B cell (primary cell): ENCODE measurements at regions not wholly inside any gene's neighbourhood (a gene's known extent, or its start where the extent isn't known, plus 50 kb on each side); places are given as distances from the start of the nearest gene placed in this dataset.

ENCODE experiments used
- ATAC-seq: fragments of 200-7000 bp; cut with Tn5 transposase; one replicate; pipeline ENCODE4 v1.10.0; 2021; ENCODE audit warnings: low read depth, mild to moderate bottlenecking, moderate number of reproducible peaks, moderate library complexity
- CTCF ChIA-PET: fragments of 350-600 bp; sonication (Branson Sonifier 250); formaldehyde crosslinking; loops from one replicate; lab custom pipeline; 2021; ENCODE audit warnings: antibody characterized with exemption, inconsistent platforms; lab: Charles Lee
- POLR2A ChIA-PET: fragments of 350-600 bp; sonication (Branson Sonifier 250); formaldehyde crosslinking; loops from one replicate; lab custom pipeline; 2021; ENCODE audit warnings: antibody characterized with exemption; lab: Charles Lee
- DNase-seq: peaks from one replicate; pipeline ENCODE4 v3.0.0; 2013
- H2AFZ ChIP-seq: 2 replicates; pipeline ENCODE4 v1.6.1; 2012; ENCODE audit warnings: mild to moderate bottlenecking, low read depth, low read length; ENCODE audit not compliant: insufficient read depth, poor library complexity, severe bottlenecking
- H3K27ac ChIP-seq, 2 donors: 1 replicate in 1 of 2; 2 replicates in 1 of 2; pipeline ENCODE4 v1.5.1; 2012 to 2013; ENCODE audit warnings: low read length in 2 of 2, mild to moderate bottlenecking in 2 of 2, moderate library complexity in 1 of 2
- H3K27me3 ChIP-seq, 4 experiments: fragments of 200-600 bp in 1 of 4; sonication (generic) in 1 of 4; replicated peaks in 1 of 4; 1 replicate in 2 of 4; 2 replicates in 2 of 4; pipeline versions ENCODE4 v1.6.1 to v1.7.0; 2013 to 2016; ENCODE audit warnings: low read length in 3 of 4, mild to moderate bottlenecking in 2 of 4, mixed read lengths in 1 of 4, moderate library complexity in 1 of 4; ENCODE audit not compliant: insufficient read depth in 4 of 4, control insufficient read depth in 3 of 4; ENCODE audit errors: control extremely low read depth in 1 of 4
- H3K36me3 ChIP-seq, 2 experiments: replicated peaks in 1 of 2; 1 replicate in 1 of 2; 2 replicates in 1 of 2; pipeline versions ENCODE4 v1.6.1 to v1.7.1; 2013; ENCODE audit warnings: low read length in 1 of 2; ENCODE audit not compliant: insufficient read depth in 2 of 2, control insufficient read depth in 1 of 2; ENCODE audit errors: control extremely low read depth in 1 of 2, extremely low read depth in 1 of 2
- H3K4me1 ChIP-seq, 2 donors: fragments of 200-600 bp in 1 of 2; sonication (generic) in 1 of 2; 1 replicate in 1 of 2; 2 replicates in 1 of 2; pipeline versions ENCODE4 v1.5.1 to v1.6.1; 2013 to 2017; ENCODE audit warnings: low read length in 2 of 2; ENCODE audit not compliant: control insufficient read depth in 2 of 2, insufficient read depth in 2 of 2
- H3K4me2 ChIP-seq: replicated peaks from 2 replicates; pipeline ENCODE3; 2012; ENCODE audit warnings: mild to moderate bottlenecking, low read depth, low read length; ENCODE audit not compliant: poor library complexity, severe bottlenecking
- H3K4me3 ChIP-seq, 5 experiments: fragments of 200-600 bp in 1 of 5; sonication (generic) in 1 of 5; 1 replicate in 3 of 5; 2 replicates in 2 of 5; pipeline versions ENCODE4 v1.5.1 to v1.7.0; 2011 to 2016; ENCODE audit warnings: low read length in 4 of 5, mild to moderate bottlenecking in 4 of 5, low read depth in 2 of 5, control low read depth in 1 of 5, moderate library complexity in 1 of 5; ENCODE audit not compliant: insufficient read depth in 1 of 5; ENCODE audit errors: control extremely low read depth in 1 of 5, extremely low read depth in 1 of 5
- H3K79me2 ChIP-seq: fragments of 200-600 bp; sonication (generic); one replicate; pipeline ENCODE4 v1.6.0; 2016; ENCODE audit warnings: low read length; ENCODE audit not compliant: control insufficient read depth, insufficient read depth
- H3K9ac ChIP-seq: fragments of 200-600 bp; sonication (generic); 2 replicates; pipeline ENCODE4 v1.6.1; 2017; ENCODE audit warnings: mild to moderate bottlenecking, low read length, moderate library complexity
- H3K9me3 ChIP-seq, 3 donors: one replicate each; pipeline versions ENCODE4 v1.6.1 to v1.7.1; 2013; ENCODE audit warnings: low read length in 2 of 3; ENCODE audit not compliant: control insufficient read depth in 2 of 3, insufficient read depth in 1 of 3; ENCODE audit errors: control extremely low read depth in 1 of 3
- H4K20me1 ChIP-seq: 2 replicates; pipeline ENCODE4 v1.6.0; 2012; ENCODE audit warnings: mild to moderate bottlenecking, low read length; ENCODE audit not compliant: insufficient read depth, control insufficient read depth, poor library complexity, severe bottlenecking
- H3K27ac Mint-ChIP-seq: one replicate; pipeline ENCODE4 v1.8.0; 2021; ENCODE audit warnings: mixed read lengths
- H3K27me3 Mint-ChIP-seq: one replicate; pipeline ENCODE4 v1.8.0; 2021; ENCODE audit warnings: mixed read lengths
- H3K4me1 Mint-ChIP-seq: one replicate; pipeline ENCODE4 v1.8.0; 2021; ENCODE audit warnings: mixed read lengths
- H3K4me3 Mint-ChIP-seq: one replicate; pipeline ENCODE4 v1.8.0; 2021; ENCODE audit warnings: mixed read lengths
- H3K9me3 Mint-ChIP-seq: one replicate; pipeline ENCODE4 v1.8.0; 2022; ENCODE audit warnings: mixed read lengths; ENCODE audit not compliant: insufficient read depth
- EZH2 ChIP-seq: IDR thresholded peaks from 2 replicates; pipeline ENCODE4 v1.6.1; 2012; ENCODE audit warnings: borderline replicate concordance, low read depth, mild to moderate bottlenecking, moderate library complexity, low read length; ENCODE audit not compliant: insufficient read depth, poor library complexity, severe bottlenecking
- WGBS: methylation state at CpG from one replicate; pipeline ENCODE4 v1.1.5; 2013; ENCODE audit warnings: missing lambda C conversion rate; ENCODE audit not compliant: insufficient coverage; 5-methylcytosine and 5-hydroxymethylcytosine counted together
- intact Hi-C: fragments of 100-400 bp; cut with micrococcal nuclease; formaldehyde crosslinking; loops from one replicate; pipeline ENCODE4 v1.10.0; 2022
- TF ChIP-seq, protein P1 (sequence below): fragments of 200-600 bp; IDR thresholded peaks from one replicate; pipeline ENCODE4 v1.8.0; 2022; ENCODE audit warnings: antibody characterized with exemption, mild to moderate bottlenecking

GRCh38 chr15:69848096-69848495 is 249.6 kb downstream of the TLE3 start:
- Histone ChIP-seq H3K36me3 (no peaks in the 10 kb centered on the region), H3K9me3 (peaks cover 0 to 9% (median 3%) of the 10 kb centered on the region in 3 donors), H2AFZ (no peak overlapping the region), H3K79me2 (no peaks in the 10 kb centered on the region), H3K4me1 (no peaks in the 10 kb centered on the region), H3K27ac (no peak overlapping the region), H3K4me2 (no peak overlapping the region), H4K20me1 (no peaks in the 10 kb centered on the region), H3K9ac (no peak overlapping the region), H3K27me3 (peaks cover 0 to 21% (median 0%) of the 10 kb centered on the region in 4 experiments), H3K4me3 (no peak overlapping the region)
- peaks cover 38% of the 10 kb centered on the region for H3K27me3 Mint-ChIP-seq
- no peaks in the 10 kb centered on the region for H3K4me1 Mint-ChIP-seq
- no peak for TF ChIP-seq EZH2
- TF ChIP-seq, protein P1, sequence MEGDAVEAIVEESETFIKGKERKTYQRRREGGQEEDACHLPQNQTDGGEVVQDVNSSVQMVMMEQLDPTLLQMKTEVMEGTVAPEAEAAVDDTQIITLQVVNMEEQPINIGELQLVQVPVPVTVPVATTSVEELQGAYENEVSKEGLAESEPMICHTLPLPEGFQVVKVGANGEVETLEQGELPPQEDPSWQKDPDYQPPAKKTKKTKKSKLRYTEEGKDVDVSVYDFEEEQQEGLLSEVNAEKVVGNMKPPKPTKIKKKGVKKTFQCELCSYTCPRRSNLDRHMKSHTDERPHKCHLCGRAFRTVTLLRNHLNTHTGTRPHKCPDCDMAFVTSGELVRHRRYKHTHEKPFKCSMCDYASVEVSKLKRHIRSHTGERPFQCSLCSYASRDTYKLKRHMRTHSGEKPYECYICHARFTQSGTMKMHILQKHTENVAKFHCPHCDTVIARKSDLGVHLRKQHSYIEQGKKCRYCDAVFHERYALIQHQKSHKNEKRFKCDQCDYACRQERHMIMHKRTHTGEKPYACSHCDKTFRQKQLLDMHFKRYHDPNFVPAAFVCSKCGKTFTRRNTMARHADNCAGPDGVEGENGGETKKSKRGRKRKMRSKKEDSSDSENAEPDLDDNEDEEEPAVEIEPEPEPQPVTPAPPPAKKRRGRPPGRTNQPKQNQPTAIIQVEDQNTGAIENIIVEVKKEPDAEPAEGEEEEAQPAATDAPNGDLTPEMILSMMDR = no peak
- H3K9me3 Mint-ChIP-seq = peaks cover 6% of the 10 kb centered on the region
- ChIA-PET POLR2A (no interaction called here), CTCF (no interaction called here)
- H3K4me3 Mint-ChIP-seq = no peak overlapping the region
- no peak for DNase-seq
- H3K27ac Mint-ChIP-seq = no peak overlapping the region
- intact Hi-C loops = no loop called here
- no peak for ATAC-seq
- 90% methylated on average over 6 of the region's 6 CpGs for WGBS

- H3K9ac ChIP-seq = no peak overlapping the region
- H3K4me1 ChIP-seq = no peaks in the 10 kb centered on the region
- no peaks in the 10 kb centered on the region for H3K79me2 ChIP-seq
- no peak overlapping the region for H3K4me3 ChIP-seq
- no peak overlapping the region for H2AFZ ChIP-seq
- peaks cover 0 to 12% (median 6%) of the 10 kb centered on the region in 3 donors for H3K9me3 ChIP-seq
- ATAC-seq (no peak), DNase-seq (no peak)
- no peak overlapping the region for H3K4me3 Mint-ChIP-seq
- no peaks in the 10 kb centered on the region for H4K20me1 ChIP-seq
- H3K27ac ChIP-seq = no peak overlapping the region
- peaks cover 33% of the 10 kb centered on the region for H3K27me3 Mint-ChIP-seq
- intact Hi-C loops = no loop called here
- peaks cover 0 to 21% (median 0%) of the 10 kb centered on the region in 4 experiments for H3K27me3 ChIP-seq
- ChIA-PET CTCF (no interaction called here), POLR2A (no interaction called here)
- no peaks in the 10 kb centered on the region for H3K36me3 ChIP-seq
- H3K4me2 ChIP-seq = no peak overlapping the region
- peaks cover 6% of the 10 kb centered on the region for H3K9me3 Mint-ChIP-seq
- TF ChIP-seq, protein P1 = no peak
- no peak for TF ChIP-seq EZH2
- H3K27ac Mint-ChIP-seq = no peak overlapping the region
- no CpG with 5 or more reads among the region's 4 CpGs for WGBS
- H3K4me1 Mint-ChIP-seq = no peaks in the 10 kb centered on the region
These were observed 249.0 kb downstream of the TLE3 start for GRCh38 chr15:69848551-69849231.
